ENCODE measurements at regions not wholly inside any gene's neighbourhood (a gene's known extent, or its start where the extent isn't known, plus 50 kb on each side); places are given as distances from the start of the nearest gene placed in this dataset.
A peak's percentile ranks its signal among the peaks of the same experiment; 100 is the strongest.

DNA sequence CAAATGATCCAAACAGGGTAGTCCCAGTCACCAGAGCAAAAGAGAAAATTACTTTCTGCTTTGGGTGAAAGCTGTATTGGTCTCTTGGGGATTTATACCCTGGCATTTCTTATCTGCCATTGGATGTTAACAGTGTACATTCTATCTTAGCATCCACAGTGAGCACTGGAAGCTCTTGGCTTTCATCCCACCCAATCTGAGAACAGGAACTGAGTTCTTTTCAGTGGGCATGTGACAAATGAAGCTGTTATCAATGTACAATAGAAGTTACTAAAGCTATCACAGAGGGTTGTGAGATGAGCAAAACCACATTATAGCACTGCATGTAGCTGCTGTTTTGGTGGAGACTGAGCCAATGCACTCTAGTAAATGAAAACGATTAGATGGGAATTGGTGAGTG is 300.7 kb downstream of the TUSC7 start:
- H3K4me3 Mint-ChIP-seq: no peak overlapping the region
- no peaks in the 10 kb centered on the region for H3K36me3 Mint-ChIP-seq (ENCODE audit: low read depth)
- no peaks in the 10 kb centered on the region for H3K36me3 ChIP-seq (ENCODE audit: control insufficient read depth, insufficient read depth, low read length)
- TF ChIP-seq, protein P1, sequence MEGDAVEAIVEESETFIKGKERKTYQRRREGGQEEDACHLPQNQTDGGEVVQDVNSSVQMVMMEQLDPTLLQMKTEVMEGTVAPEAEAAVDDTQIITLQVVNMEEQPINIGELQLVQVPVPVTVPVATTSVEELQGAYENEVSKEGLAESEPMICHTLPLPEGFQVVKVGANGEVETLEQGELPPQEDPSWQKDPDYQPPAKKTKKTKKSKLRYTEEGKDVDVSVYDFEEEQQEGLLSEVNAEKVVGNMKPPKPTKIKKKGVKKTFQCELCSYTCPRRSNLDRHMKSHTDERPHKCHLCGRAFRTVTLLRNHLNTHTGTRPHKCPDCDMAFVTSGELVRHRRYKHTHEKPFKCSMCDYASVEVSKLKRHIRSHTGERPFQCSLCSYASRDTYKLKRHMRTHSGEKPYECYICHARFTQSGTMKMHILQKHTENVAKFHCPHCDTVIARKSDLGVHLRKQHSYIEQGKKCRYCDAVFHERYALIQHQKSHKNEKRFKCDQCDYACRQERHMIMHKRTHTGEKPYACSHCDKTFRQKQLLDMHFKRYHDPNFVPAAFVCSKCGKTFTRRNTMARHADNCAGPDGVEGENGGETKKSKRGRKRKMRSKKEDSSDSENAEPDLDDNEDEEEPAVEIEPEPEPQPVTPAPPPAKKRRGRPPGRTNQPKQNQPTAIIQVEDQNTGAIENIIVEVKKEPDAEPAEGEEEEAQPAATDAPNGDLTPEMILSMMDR (conservative IDR thresholded peaks at IDR 0.05): no peak
- H3K27me3 Mint-ChIP-seq (ENCODE audit: insufficient read depth): no peaks in the 10 kb centered on the region
- peaks cover 1% of the 10 kb centered on the region for H3K9me3 Mint-ChIP-seq
- H3K4me3 ChIP-seq (ENCODE audit: low read length): no peak overlapping the region
- H3K27ac Mint-ChIP-seq: no peak overlapping the region
- H3K4me1 ChIP-seq (ENCODE audit: control insufficient read depth, insufficient read depth, low read length): peaks cover 8% of the 10 kb centered on the region
- H3K4me1 Mint-ChIP-seq: peaks cover 16% of the 10 kb centered on the region
- no peak overlapping the region for H3K27ac ChIP-seq (ENCODE audit: low read depth, low read length)
- no peaks in the 10 kb centered on the region for H3K27me3 ChIP-seq (ENCODE audit: control insufficient read depth, insufficient read depth, low read length, poor library complexity, severe bottlenecking)
- H3K9me3 ChIP-seq (ENCODE audit: control insufficient read depth, low read length): no peaks in the 10 kb centered on the region
- 76 to 92% methylated on average over 1 of the region's 1 CpG for WGBS, 2 experiments (ENCODE audit: insufficient coverage in 1 of 2, insufficient read length in 1 of 2)
- no peak overlapping the region for H3K9ac ChIP-seq (ENCODE audit: extremely low read depth, low read length, poor library complexity, severe bottlenecking)
- DNase-seq: no peak

DNA sequence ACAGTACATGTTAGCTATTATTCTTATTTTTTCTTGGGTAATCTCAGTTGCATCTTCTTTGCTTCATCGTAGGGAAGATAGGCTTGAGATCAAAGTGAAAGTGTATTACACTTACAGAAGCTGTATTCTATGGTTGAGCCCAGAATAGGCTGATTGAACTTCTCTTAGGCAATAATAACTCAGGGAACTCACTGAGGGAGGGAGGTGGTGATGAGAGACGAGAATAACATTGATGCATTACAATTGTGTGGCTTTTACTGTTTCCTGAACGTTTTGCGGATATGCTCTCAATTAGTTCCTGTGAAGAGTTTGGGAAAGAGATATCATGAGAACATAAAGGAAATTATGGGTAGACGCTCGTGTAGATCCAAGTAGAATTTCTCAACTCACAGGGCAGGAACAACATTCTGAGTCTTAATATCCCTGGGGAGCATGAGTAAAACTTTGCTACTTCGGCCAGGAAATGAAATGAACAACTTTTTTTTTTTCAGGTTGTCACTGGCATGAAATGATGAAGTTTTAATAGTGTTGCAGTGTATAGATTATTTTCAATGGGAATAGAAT is 302.2 kb downstream of the TUSC7 start:
- no peak for DNase-seq
- Mint-ChIP-seq H3K9me3 (peaks cover 1% of the 10 kb centered on the region), H3K4me1 (peaks cover 7% of the 10 kb centered on the region), H3K36me3 (ENCODE audit: low read depth) (no peaks in the 10 kb centered on the region), H3K4me3 (no peak overlapping the region), H3K27me3 (ENCODE audit: insufficient read depth) (no peaks in the 10 kb centered on the region), H3K27ac (no peak overlapping the region)
- no peaks in the 10 kb centered on the region for H3K4me1 ChIP-seq (ENCODE audit: control insufficient read depth, insufficient read depth, low read length)
- no peaks in the 10 kb centered on the region for H3K36me3 ChIP-seq (ENCODE audit: control insufficient read depth, insufficient read depth, low read length)
- 94 to 95% methylated on average over 7 of the region's 7 CpGs for WGBS, 2 experiments (ENCODE audit: insufficient coverage in 1 of 2, insufficient read length in 1 of 2)
- TF ChIP-seq, protein P1 (conservative IDR thresholded peaks at IDR 0.05): no peak
- no peaks in the 10 kb centered on the region for H3K27me3 ChIP-seq (ENCODE audit: control insufficient read depth, insufficient read depth, low read length, poor library complexity, severe bottlenecking)
- no peak overlapping the region for H3K9ac ChIP-seq (ENCODE audit: extremely low read depth, low read length, poor library complexity, severe bottlenecking)
- no peaks in the 10 kb centered on the region for H3K9me3 ChIP-seq (ENCODE audit: control insufficient read depth, low read length)
- H3K4me3 ChIP-seq (ENCODE audit: low read length): no peak overlapping the region
- no peak overlapping the region for H3K27ac ChIP-seq (ENCODE audit: low read depth, low read length)

DNA sequence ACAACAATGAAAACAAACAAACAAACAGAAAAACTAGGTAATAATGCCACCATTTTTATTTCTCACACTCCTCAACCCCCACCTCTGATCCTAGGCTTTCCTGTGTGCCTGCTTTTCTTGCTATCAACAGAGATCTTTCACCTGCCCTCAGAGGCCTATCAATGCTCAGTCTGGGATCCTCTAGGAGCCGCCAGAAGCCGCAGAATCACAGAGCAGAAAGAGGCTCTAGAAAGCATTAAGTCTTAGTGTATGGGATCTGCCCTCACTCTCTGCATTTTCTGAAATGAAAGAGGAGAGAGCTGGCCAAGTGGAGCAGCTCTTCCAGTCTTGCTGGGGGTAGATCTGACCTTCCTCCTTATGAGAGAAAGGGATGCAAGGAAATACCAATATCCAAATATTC is 306.8 kb downstream of the TUSC7 start:
- Histone ChIP-seq H3K4me3 (ENCODE audit: low read length) (no peak overlapping the region), H3K27me3 (ENCODE audit: control insufficient read depth, insufficient read depth, low read length, poor library complexity, severe bottlenecking) (no peaks in the 10 kb centered on the region), H3K36me3 (ENCODE audit: control insufficient read depth, insufficient read depth, low read length) (no peaks in the 10 kb centered on the region), H3K9ac (ENCODE audit: extremely low read depth, low read length, poor library complexity, severe bottlenecking) (no peak overlapping the region), H3K27ac (ENCODE audit: low read depth, low read length) (no peak overlapping the region), H3K9me3 (ENCODE audit: control insufficient read depth, low read length) (no peaks in the 10 kb centered on the region), H3K4me1 (ENCODE audit: control insufficient read depth, insufficient read depth, low read length) (no peaks in the 10 kb centered on the region)
- TF ChIP-seq, protein P1 (conservative IDR thresholded peaks at IDR 0.05): peak; percentile 51
- 40 to 51% methylated on average over 2 of the region's 2 CpGs for WGBS, 2 experiments (ENCODE audit: insufficient coverage in 1 of 2, insufficient read length in 1 of 2)
- Mint-ChIP-seq H3K4me1 (peaks cover 10% of the 10 kb centered on the region), H3K9me3 (no peaks in the 10 kb centered on the region), H3K27me3 (ENCODE audit: insufficient read depth) (no peaks in the 10 kb centered on the region), H3K27ac (no peak overlapping the region), H3K36me3 (ENCODE audit: low read depth) (no peaks in the 10 kb centered on the region), H3K4me3 (no peak overlapping the region)
- DNase-seq: peak; percentile 71

All from endodermal cell (in vitro differentiated cells).